HCT116 (cell line): ENCODE measurements at regions not wholly inside any gene's neighbourhood (a gene's known extent, or its start where the extent isn't known, plus 50 kb on each side); places are given as distances from the start of the nearest gene placed in this dataset.

Source experiments
- ATAC-seq: fragments of 200-7000 bp; cut with Tn5 transposase; 2 replicates; pipeline ENCODE4 v1.9.1; 2020; ENCODE audit warnings: mild to moderate bottlenecking, moderate library complexity
- BruUV-seq: library from RNA; stranded (reverse); fragments of 400-500 nt; replicated peaks from 2 replicates; lab custom pipeline; 2021; lab: Mats Ljungman, UMichigan
- CTCF ChIA-PET: fragments of 300-600 bp; sonication (Branson Sonifier 250); formaldehyde crosslinking; loops from one replicate; lab custom pipeline; 2021; ENCODE audit warnings: antibody characterized with exemption; lab: Charles Lee
- POLR2A ChIA-PET: fragments of 300-600, 350-600 bp; sonication (Branson Sonifier 250); formaldehyde crosslinking; loops from one replicate; lab custom pipeline; 2021; ENCODE audit warnings: antibody characterized with exemption; lab: Charles Lee
- RAD21 ChIA-PET, 2 experiments: fragments of 300-600 bp; sonication (Branson Sonifier 250); formaldehyde crosslinking; loops; one replicate each; lab custom pipeline; 2023; ENCODE audit warnings: low total read pairs in 2 of 2; ENCODE audit not compliant: uncharacterized antibody in 2 of 2, unreplicated experiment in 2 of 2, low non-redundant PET in 1 of 2; lab: Charles Lee
- DNase-seq: peaks from one replicate; pipeline ENCODE4 v3.0.0-alpha.2; 2010; ENCODE audit warnings: low read depth, low spot score
- H2AFZ ChIP-seq: fragments of 200-600 bp; shearing (Covaris generic), sonication (generic); 2 replicates; pipeline ENCODE4 v1.6.1; 2017; ENCODE audit warnings: low read depth, mixed run types, mixed read lengths, antibody characterized with exemption, low read length; ENCODE audit not compliant: poor library complexity, severe bottlenecking
- H3K27ac ChIP-seq: 2 replicates; pipeline ENCODE4 v1.5.1; 2012; ENCODE audit warnings: low read depth, low read length
- H3K27me3 ChIP-seq: fragments of 200-600 bp; sonication (generic); 2 replicates; pipeline ENCODE4 v1.6.1; 2016; ENCODE audit warnings: mixed run types, low read length, mixed read lengths; ENCODE audit not compliant: insufficient read depth
- H3K36me3 ChIP-seq, 2 experiments: fragments of 200-500 bp in 1 of 2; fragments of 200-600 bp in 1 of 2; sonication (Bioruptor generic) in 1 of 2; sonication (generic) in 1 of 2; 2 replicates each; pipeline versions ENCODE4 v1.5.1 to v1.6.1; 2014 to 2016; ENCODE audit warnings: low read length in 2 of 2, inconsistent platforms in 1 of 2, mixed read lengths in 1 of 2, mixed run types in 1 of 2; ENCODE audit not compliant: insufficient read depth in 2 of 2, control insufficient read depth in 1 of 2
- H3K4me1 ChIP-seq, 2 experiments: fragments of 200-600 bp in 1 of 2; sonication (generic) in 1 of 2; 2 replicates each; pipeline versions ENCODE4 v1.5.1 to v1.6.1; 2012 to 2017; ENCODE audit warnings: low read length in 2 of 2, inconsistent platforms in 1 of 2, mild to moderate bottlenecking in 1 of 2, mixed read lengths in 1 of 2, mixed run types in 1 of 2, moderate library complexity in 1 of 2; ENCODE audit not compliant: insufficient read depth in 2 of 2, control insufficient read depth in 1 of 2
- H3K4me2 ChIP-seq: fragments of 200-600 bp; sonication (generic); 2 replicates; pipeline ENCODE4 v1.6.1; 2017; ENCODE audit warnings: mixed run types, low read length, mixed read lengths
- H3K4me3 ChIP-seq, 2 experiments: fragments of 200-600 bp in 1 of 2; sonication (generic) in 1 of 2; replicated peaks in 1 of 2; 2 replicates each; pipeline ENCODE4 v1.5.1; 2011 to 2016; ENCODE audit warnings: low read length in 2 of 2, control low read depth in 1 of 2, low read depth in 1 of 2, mild to moderate bottlenecking in 1 of 2, mixed read lengths in 1 of 2, mixed run types in 1 of 2
- H3K79me2 ChIP-seq: fragments of 200-600 bp; sonication (generic); 2 replicates; pipeline ENCODE4 v1.6.1; 2017; ENCODE audit warnings: mild to moderate bottlenecking, mixed run types, low read length, moderate library complexity, mixed read lengths; ENCODE audit not compliant: insufficient read depth
- H3K9ac ChIP-seq: fragments of 200-600 bp; sonication (generic); 2 replicates; pipeline ENCODE4 v1.6.1; 2016; ENCODE audit warnings: low read length, mixed read lengths
- H3K9me2 ChIP-seq: fragments of 200-600 bp; sonication (generic), shearing (Covaris generic); 2 replicates; pipeline ENCODE4 v1.6.1; 2017; ENCODE audit warnings: mixed run types, mild to moderate bottlenecking, moderate library complexity; ENCODE audit not compliant: insufficient read depth
- H3K9me3 ChIP-seq, 2 experiments: fragments of 200-500 bp in 1 of 2; fragments of 200-600 bp in 1 of 2; sonication (Bioruptor generic) in 1 of 2; sonication (generic) in 1 of 2; 2 replicates each; pipeline ENCODE4 v1.6.1; 2014 to 2017; ENCODE audit warnings: low read length in 2 of 2, mixed read lengths in 2 of 2, inconsistent platforms in 1 of 2, low read depth in 1 of 2, mild to moderate bottlenecking in 1 of 2, mixed run types in 1 of 2, moderate library complexity in 1 of 2; ENCODE audit not compliant: control insufficient read depth in 1 of 2, insufficient read depth in 1 of 2
- H4K20me1 ChIP-seq: fragments of 200-600 bp; sonication (generic), shearing (Covaris generic); 2 replicates; pipeline ENCODE4 v1.6.1; 2017; ENCODE audit warnings: mixed run types, mild to moderate bottlenecking, moderate library complexity; ENCODE audit not compliant: insufficient read depth
- ATF3 ChIP-seq: IDR thresholded peaks from 2 replicates; pipeline ENCODE4 v1.6.1; 2012
- CEBPB ChIP-seq: IDR thresholded peaks from 2 replicates; pipeline ENCODE4 v1.6.1; 2012; ENCODE audit warnings: low read depth
- EGR1 ChIP-seq: IDR thresholded peaks from 2 replicates; pipeline ENCODE4 v1.6.1; 2012; ENCODE audit warnings: low read depth
- EZH2 ChIP-seq: fragments of 200-600 bp; sonication (generic); IDR thresholded peaks from 2 replicates; pipeline ENCODE4 v1.6.1; 2017; ENCODE audit warnings: antibody characterized with exemption, mixed run types
- MAX ChIP-seq: IDR thresholded peaks from 2 replicates; pipeline ENCODE4 v1.6.1; 2012
- POLR2A ChIP-seq: IDR thresholded peaks from 2 replicates; pipeline ENCODE4 v1.7.0; 2011; ENCODE audit warnings: borderline replicate concordance; ENCODE audit not compliant: insufficient read depth, insufficient read length; ENCODE audit errors: extremely low read depth
- RAD21 ChIP-seq: IDR thresholded peaks from 2 replicates; pipeline ENCODE4 v1.6.1; 2012; ENCODE audit warnings: low read depth, mild to moderate bottlenecking
- REST ChIP-seq: IDR thresholded peaks from 2 replicates; pipeline ENCODE4 v1.6.1; 2012; ENCODE audit warnings: low read depth
- TCF7L2 ChIP-seq: IDR thresholded peaks from 2 replicates; pipeline ENCODE4 v1.7.0; 2011; ENCODE audit warnings: borderline replicate concordance, inconsistent platforms; ENCODE audit not compliant: insufficient read depth, insufficient read length; ENCODE audit errors: extremely low read depth
- YY1 ChIP-seq: IDR thresholded peaks from 2 replicates; pipeline ENCODE4 v1.6.1; 2011; ENCODE audit warnings: low read length, low read depth, moderate library complexity, mild to moderate bottlenecking; ENCODE audit not compliant: insufficient replicate concordance; ENCODE audit errors: extremely low read depth
- ZBTB33 ChIP-seq: IDR thresholded peaks from 2 replicates; pipeline ENCODE4 v1.6.1; 2011; ENCODE audit warnings: mild to moderate bottlenecking, low read length, moderate library complexity; ENCODE audit not compliant: insufficient replicate concordance; ENCODE audit errors: extremely low read depth
- ZFX ChIP-seq: fragments of 450-650 bp; IDR thresholded peaks from 2 replicates; pipeline ENCODE4 v1.6.1; 2017
- ZNF274 ChIP-seq: fragments of 200-500 bp; sonication (Bioruptor generic); IDR thresholded peaks from 2 replicates; pipeline ENCODE4 v1.6.1; 2014; ENCODE audit warnings: mild to moderate bottlenecking, low read depth, low read length, inconsistent platforms
- intact Hi-C: fragments of 100-400 bp; cut with micrococcal nuclease; formaldehyde crosslinking; loops from 2 replicates; pipeline ENCODE4 v1.10.0; 2022

- no peaks in the 10 kb centered on the region for H4K20me1 ChIP-seq
- H3K4me1 ChIP-seq = no peaks in the 10 kb centered on the region
- no peak overlapping the region for H3K4me3 ChIP-seq
- H3K4me2 ChIP-seq = no peak overlapping the region
- BruUV-seq = no TSS peak
- no peak overlapping the region for H2AFZ ChIP-seq
- no peak overlapping the region for H3K9ac ChIP-seq
- intact Hi-C loops = no loop called here
- ChIA-PET CTCF (interaction anchor here (1.1 kb wide), 1 partner anchor 231 kb away, joined by 3 read pairs; no protein-coding TSS in a partner anchor), POLR2A (no interaction called here), RAD21 (no interaction called here)
- no peak for DNase-seq
- TF ChIP-seq POLR2A (no peak), REST (no peak), ATF3 (no peak), ZNF274 (no peak), MAX (no peak), ZFX (no peak), CEBPB (no peak), ZBTB33 (no peak), EGR1 (no peak), TCF7L2 (no peak), RAD21 (no peak), YY1 (no peak), EZH2 (no peak)
- H3K27me3 ChIP-seq = peaks cover 4% of the 10 kb centered on the region; the same call in 1 of the 2 replicates
- no peaks in the 10 kb centered on the region for H3K9me2 ChIP-seq
- no peaks in the 10 kb centered on the region for H3K79me2 ChIP-seq
- ATAC-seq = no peak
- no peak overlapping the region for H3K27ac ChIP-seq
- H3K9me3 ChIP-seq = no peaks in the 10 kb centered on the region
- H3K36me3 ChIP-seq = no peaks in the 10 kb centered on the region
These were observed 114.7 kb upstream of the CXCL14 start for GRCh38 chr5:135693371-135693955.
